CD4-positive, alpha-beta T cell treated with Interleukin-12 subunit alpha and Interleukin-12 subunit beta, for 1 hour (primary cell): ENCODE measurements at regions not wholly inside any gene's neighbourhood (a gene's known extent, or its start where the extent isn't known, plus 50 kb on each side); places are given as distances from the start of the nearest gene placed in this dataset.
A peak's percentile ranks its signal among the peaks of the same experiment; 100 is the strongest.
"Not testable (repeated sequence)": the region's sequence is repeated elsewhere in the genome, so short reads cannot be mapped to it uniquely, and the experiment has no call there.

Experiments
- DNase-seq: peaks from one replicate; pipeline ENCODE4 v3.0.0-alpha.2; 2020

DNA sequence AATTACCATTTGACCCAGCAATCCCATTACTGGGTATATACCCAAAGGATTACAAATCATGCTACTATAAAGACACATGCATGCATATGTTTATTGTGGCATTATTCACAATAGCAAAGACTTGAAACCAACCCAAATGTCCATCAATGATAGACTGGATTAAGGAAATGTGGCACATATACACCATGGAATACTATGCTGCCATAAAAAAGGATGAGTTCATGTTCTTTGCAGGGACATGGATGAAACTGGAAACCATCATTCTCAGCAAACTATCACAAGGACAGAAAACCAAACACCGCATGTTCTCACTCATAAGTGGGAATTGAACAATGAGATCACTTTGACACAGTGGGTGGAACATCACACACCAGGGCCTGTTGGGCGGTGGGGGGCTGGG is 83.9 kb upstream of the MAP3K1 start:
- DNase-seq, result not testable (repeated sequence)

DNA sequence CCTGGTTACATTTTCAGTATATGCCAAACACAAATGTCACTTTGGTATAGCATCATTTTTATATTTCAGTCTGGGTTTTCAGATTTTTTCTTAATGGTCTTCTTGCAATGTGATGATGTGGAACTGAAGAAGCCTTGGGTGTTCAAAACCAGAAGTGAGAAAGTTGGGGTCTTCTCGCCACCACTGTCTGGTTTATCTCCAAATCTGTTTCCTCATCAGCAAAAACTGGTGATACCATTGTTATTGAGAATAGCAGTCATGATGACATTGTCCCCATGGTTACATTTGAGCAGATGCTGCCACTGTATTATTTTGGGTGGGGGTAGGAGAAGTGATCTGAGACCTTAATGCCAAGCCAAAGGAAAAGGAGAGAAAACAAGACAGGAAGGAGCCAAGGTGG is 85.9 kb upstream of the MAP3K1 start:
- peak; percentile 15 for DNase-seq

DNA sequence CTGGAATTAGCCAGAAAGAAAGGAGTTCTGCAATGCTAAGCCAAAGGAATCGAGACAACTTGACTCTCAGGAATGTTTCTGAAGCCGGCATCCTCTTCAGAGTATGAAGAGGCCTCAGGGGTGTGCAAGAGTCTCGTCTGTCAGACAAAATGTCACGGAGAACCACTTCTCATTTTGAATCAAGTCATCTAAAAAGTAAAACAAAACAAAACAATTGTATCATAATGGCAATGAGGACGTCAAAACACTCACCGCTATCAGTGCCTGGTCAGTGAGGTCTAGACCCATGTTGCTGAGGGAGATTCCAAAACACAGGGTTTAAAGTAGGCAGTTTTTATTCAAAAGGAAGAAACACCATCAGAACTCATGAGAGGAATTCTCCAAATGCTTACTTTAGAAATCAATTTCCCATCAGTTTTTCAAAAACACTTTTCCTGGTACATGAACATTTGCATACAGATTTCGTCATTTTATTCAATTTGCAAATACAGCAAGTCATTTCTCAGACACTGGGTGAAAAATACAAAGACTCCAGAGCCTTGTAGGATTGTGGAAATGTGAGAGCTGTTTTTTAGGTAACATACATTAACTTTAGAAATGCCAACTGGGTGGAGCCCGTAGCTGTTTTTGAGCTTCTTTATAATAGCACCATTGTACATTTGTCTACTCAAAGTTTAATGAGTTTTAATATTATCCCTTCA is 89.5 kb upstream of the MAP3K1 start:
- no peak for DNase-seq

DNA sequence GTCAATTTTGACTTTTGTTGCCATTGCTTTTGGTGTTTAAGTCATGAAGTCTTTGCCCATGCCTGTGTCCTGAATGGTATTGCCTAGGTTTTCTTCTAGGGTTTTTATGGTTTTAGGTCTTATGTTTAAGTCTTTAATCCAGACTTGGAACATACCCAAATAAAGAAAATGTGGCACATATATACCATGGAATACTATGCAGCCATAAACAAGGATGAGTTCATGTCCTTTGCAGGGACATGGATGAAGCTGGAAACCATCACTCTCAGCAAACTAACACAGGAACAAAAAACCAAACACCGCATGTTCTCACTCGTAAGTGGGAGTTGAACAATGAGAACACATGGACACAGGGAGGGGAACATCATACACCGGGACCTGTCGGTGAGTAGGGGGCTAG is 90.5 kb upstream of the MAP3K1 start:
- DNase-seq, result not testable (repeated sequence)

DNA sequence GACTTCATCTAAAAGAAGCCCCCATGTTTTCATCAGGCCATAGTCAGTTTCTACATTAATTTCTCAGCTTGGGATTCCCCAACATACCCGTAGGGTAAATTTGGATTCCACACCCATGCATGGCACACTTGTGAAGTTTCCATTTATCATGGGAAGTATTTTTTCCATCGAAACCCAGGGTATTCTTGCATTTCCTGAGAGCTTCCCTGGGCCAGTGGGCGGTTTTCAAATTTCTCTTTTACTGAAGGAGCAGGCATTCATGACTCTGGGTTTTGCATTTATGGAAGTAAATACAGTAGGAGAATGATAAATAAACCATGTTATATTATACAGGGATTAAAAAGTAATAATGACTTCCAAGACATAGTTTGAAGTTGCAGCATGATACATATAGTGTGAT is 93.0 kb upstream of the MAP3K1 start:
- DNase-seq, result no peak

DNA sequence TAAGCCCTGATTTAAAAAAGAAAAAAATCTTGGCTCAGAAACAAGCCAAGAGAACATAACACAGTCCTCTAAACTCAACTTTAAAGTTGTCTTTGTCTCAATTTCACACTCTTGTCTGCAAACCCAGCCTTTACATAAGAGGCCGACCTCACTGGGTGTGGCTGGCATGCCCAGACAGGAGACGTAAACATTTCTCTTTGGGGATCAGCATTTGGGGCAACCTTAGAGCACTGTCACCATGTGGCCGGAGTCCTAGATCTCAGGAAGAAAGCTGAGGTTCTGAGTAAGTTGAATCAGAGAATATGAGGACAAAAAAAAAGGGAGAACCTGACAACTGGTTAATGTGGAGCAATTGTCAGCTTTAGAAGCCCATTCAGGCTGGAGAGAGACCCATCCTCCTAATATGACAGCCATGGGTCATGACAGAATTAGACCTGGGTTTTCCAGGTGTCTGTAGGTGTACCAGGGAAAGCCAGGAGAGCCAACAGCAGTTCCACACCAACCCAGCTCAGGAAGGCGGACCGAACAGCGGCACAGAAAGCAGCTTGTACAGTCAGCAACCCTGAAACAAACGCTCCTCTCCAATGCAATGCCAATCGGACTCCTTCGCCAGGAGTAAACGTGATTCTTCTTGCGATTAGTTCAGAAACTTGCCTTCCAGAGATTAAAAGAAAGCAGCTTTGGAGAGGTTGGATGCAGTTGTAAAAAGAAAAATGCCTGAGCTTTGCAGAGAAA is 97.9 kb upstream of the MAP3K1 start:
- DNase-seq, result no peak

DNA sequence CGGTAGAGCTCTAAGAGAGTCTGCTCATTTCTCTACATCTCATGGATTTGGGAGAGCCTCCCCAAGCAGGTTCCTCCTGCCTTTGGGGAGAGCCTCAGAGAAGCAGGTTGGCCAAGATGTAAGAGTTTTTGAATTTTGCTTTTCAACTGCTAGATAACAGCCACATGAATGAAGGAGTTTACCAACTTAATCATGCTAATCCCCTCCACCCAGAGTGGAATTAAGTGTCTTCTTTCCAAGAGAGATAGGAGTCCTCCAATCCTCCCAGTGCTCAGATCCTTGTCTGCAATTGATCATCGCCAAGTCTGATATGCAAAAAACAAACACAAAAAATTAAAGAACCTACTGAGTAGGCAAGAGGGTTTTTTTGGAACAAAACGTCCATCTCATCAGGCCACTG is 99.4 kb upstream of the MAP3K1 start:
- DNase-seq, result no peak

DNA sequence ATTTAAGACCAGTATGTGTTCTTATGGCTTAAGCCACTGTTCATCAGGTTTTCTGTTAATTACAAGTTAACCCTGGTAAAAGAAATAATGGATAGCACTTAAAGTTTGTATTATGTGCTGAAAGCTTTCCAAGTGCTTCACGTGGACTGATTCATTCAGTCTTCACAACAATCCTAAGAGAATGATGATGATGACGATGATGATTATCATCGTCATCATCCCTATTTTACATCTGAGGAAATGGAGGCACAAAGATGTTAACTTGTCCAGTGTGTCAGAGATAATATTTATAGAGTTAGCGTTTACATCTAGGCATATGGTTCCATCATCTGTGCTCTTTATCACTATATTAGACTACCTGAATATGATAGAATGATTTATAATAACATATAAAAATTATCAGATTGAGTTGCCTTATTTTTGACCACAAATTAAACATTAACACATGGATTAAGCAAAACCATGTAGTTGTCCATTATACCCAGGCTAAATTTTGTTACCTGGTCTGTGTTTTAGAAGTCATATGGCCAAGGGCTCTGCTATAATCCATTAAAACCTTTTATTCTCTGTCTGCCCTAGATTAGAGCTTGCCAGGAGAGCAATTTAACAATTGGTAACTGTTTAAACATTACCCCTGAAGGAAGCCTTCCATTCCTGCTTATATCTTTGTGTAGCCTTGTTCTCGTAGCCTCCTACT is 102.3 kb upstream of the MAP3K1 start:
- DNase-seq, result no peak

DNA sequence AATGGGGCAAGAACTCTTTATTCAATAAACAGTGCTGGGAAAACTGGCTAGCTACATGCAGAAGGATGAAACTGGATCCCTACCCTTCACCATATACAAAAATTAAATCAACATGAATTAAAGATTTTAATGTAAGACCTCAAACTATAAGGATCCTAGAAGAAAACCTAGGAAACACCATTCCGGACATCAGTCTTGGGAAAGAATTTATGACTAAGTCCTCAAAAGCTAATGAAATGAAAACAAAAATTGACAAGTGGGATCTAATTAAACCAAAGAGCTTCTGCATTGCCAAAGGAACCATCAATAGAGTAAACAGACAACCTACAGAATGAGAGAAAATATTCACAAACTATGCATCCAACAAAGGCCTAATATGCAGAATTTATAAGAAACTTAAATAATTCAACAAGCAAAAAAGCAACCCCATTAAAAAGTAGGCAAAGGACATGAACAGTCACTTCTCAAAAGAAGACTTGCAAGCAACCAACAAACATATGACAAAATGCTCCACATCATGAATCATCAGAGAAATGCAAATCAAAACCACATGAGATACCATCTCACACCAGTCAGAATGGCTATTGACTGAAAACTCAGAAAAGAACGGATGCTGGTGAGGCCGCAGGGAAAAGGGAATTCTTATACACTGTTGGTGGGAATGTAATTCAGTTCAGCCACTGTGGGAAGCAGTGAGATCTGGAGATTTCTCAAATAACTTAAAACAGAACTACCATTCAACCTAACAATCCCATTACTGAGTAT is 104.3 kb upstream of the MAP3K1 start:
- peak; percentile 32 for DNase-seq

DNA sequence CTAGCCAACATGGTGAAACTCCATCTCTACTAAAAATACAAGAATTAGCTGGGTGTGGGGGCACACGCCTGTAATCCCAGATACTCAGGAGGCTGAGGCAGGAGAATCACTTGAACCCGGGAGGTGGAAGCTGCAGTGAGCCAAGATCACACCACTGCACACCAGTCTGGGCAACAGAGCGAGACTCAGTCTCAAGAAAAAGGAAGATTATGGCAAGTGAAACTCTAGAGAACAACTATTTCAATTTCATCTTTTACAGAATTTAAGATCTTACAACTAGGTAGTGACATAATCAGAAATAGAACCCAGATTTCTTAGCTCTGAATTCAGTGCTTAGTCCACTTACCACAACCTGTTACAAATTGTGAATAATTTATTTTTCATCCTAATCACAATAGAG is 108.8 kb upstream of the MAP3K1 start:
- DNase-seq, result no peak

DNA sequence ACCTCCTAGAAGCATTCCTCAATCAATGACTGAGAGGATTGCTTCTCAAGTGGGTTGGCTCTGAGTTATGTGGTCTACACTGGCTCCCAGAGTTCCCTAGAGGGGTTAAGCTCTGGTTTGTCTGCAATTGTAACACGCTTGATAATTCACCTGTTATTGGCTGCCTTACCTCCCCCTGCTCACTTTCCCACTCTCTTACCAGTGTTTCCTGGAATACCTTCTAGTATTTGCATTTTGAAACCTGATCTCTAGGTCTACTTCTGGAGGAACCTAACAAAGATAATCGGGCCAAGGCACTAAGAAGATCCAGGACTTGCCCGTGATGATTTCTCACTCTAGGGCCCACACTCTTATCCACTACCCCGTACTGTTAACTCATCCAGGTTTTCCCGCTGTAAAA is 110.1 kb upstream of the MAP3K1 start:
- no peak for DNase-seq

DNA sequence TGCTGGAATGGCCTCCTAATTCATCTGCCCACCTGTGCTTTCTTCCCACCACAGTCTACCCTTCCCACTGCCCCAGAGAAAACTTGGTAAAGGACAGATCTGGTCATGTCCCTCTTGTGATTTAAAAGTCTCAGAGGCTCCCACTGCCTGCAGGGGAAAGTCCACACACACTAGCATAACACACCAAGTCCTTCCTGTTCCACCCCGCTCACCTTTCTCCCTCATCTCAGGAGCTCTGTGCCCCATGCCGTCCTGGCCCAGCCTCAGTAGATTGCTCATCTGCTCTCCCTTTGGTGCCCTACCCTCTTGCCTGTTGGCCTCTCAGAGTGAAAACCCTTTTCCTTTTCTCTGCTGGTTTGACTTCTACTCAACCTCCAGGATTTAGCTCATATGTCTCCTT is 111.4 kb upstream of the MAP3K1 start:
- DNase-seq, result no peak

DNA sequence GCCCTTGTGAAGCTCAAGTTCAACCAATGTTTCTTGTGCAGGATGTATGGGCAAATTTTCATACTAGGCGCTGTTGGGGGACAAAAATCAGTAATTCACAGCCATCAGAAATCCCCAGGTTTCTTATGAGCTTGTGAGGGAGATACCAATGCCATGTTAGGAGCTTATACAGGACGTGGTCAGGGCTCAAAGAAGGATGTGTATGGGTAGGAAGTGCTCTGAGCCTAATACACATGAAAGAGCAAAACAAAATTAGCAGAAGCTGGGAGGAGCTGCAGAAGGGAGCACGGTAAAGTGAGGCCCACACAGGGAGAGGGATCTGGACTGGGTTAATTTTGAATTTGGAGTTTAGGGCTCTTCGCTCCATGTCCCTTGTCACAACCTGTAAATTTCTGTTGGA is 114.6 kb upstream of the MAP3K1 start:
- peak; percentile 34 for DNase-seq

DNA sequence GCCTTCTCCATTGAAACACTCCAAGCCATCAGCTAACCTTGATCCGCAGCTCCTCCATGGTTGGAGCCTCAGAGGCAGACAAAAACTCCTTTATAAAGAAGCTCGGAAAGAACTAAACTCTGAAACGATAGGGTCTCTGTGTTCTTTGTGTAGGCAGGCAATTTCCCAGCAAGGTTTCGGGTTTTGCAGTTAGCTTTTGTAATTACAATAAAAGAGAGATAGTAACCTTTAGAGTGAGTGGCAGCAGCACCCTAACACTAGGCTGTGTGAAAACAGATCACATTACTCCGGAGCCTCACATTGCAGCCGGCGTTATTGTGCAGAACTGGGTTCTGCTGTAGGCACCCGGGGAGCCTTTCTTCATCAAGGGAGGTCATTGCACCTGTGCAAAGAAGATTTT is 115.8 kb upstream of the MAP3K1 start:
- no peak for DNase-seq

DNA sequence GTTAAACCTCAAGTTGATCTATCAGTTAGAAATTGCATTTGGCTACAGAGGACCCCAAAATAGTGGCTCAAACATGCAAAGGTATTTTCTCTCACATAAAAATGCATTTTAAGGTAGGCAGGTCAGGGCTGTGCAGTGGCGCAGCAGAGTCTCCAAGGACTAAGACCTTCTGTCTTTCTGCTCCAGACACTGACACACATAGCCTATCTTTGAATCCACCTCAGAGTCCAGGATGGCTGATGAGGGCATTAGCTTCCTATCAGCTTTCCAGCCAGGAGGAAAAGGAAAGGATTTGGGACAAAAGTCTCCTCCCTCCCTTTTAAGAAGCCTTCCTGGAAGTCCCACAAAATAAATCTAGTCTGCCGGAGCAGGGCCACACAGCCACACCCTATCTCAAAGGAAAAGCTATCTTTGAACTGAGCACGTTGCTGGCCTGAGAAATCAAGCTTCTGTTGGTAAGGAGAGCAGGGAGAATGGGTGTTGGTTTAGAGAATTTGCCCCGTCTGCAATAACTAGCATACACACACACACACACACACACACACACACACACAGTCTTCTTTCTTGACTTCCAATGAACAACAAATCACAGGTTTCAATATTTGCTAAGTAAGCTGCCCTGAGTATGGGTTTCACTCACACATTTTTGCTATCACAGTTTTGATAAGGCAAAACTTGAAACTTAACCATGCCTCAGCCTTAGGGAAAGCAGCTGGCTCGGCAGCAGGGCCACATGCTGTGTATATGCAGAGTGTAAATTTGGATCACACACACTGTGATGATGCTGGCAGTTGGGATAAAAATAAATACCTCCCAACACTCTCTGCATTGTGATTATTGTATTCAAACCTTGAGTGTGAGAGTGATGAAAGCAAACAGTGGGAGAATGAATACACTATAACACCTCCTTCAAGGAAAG is 116.6 kb upstream of the MAP3K1 start:
- peak; percentile 33 for DNase-seq

DNA sequence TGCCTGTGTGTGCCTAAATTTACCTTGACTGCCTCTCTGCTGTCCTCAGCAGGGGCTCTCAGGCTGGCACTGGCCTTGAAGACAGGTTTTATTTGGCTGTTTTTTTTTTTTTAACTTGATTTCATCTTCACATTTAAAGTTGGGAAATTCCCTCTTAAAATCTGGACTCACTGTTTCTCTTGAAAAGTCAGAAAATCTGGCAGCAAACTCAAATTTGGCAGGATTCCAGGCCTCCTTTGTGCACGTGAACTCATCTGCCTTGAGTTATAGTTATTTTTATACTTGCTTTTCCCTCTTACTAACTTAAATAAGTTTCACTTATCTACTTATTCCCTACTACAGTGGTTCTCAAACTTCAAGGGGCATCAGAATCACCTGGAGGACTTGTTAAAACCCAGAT is 118.4 kb upstream of the MAP3K1 start:
- DNase-seq, result peak; percentile 55

DNA sequence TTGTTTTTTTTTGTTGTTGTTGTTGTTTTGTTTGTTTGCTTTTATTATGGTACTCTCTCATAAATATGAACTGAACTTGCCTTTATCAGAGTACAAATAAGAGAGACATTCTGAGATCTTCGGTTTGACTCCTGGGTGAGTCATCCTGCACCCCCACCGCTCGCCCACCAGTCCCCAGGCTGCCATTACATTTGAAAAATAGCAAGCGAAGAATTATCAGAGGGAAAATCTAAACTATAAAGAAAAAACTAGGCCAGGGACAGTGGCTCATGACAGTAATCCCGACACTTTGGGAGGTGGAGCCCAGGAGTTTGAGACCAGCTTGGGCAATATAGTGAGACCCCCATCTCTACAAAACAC is 122.1 kb upstream of the MAP3K1 start:
- DNase-seq, result peak; percentile 30

DNA sequence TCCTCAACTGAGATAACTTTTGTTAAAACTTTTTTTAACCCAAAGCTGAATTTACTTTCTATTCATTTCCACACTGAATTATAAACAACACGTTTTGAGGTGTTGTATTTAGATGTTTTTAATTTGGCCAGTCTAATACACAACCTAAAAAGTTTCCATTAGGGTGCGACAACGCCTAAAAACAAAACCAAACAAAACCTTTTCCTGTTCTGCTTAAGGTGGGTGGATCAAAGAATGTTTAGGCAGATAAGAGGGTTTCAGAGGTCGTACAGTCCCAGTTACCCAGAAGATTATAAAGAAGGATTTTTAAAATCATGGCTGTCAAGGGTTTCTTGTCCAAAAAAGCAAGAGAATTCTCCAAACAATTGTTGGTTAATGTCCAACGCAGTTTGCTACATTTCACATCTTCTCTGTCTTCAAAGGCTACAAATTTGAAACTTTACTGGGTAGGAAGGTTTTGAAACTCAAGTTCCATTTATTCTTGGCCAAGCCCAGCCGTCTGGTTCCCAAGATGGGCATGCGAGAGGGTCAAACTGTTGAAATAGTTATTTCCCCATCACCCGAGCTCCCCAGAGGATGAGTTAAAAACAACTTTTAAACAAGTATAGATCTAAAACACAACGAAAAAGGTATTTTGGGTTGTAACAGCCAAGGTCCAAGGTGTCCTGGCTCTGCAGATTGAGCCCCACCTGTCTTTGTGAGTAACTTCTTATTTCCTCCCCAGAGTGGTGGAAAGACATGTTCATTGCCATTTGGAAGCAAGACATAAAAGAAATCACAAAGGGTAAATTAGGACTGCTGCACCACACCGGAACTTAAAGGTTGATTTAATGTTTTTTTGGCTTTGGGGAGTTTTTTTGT is 122.8 kb upstream of the MAP3K1 start:
- DNase-seq, result peak; percentile 53

DNA sequence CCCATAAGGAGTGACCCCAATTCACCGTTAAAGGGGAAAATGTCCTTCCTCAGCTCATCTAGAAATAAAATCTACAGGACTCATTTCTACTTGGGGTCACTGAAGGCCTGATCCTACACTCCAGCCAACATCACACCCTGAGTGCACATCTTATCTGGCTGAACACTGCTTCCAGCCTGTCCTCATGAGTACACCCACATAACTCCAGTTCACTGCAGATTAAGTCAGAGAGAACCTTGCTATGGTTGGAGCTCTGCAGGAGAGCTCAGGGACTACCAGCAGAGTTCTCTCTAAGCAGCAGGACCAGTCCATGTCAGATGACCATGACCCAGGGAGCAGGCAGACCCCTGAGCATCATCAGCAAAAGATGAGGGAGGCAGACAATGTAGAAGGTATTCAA is 126.9 kb upstream of the MAP3K1 start:
- no peak for DNase-seq

DNA sequence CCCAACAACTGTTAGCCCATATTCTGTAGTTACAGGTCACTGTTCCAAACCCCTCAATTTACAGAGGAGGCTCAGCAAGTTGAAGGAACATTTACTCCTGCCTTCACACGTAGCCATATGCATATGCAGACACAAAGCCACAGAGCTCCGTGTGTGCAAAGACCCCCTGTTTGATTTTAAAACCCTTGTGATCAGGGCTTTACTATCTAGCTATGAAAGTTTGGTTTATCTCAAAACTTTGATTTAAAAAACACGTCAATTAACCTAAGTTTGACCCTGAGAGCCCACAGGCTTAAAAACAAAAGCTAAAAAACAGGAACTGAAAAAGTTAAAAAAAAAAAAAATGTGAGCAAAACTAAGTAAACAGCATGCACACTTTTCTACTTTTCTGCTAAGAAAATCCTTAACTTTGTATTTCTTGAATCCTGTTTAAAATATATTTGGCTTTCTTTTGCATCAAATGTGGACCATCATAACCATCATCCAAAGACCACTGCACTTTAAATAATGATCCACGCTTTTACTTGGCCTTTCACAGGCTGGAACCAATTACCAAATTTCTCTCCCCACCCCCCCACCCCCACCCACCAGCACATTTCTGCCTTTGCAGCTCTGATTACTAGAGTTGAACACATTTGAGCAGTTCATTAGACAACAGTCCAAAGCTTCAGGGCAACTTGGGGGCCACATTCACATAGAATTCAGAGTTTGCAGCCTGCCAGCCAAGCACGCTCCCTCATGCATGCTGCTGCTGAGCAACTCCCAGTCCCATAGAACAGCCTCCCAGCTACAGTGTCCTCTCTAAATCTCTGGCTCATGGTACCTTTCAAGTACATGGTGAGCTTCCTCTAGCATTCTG is 128.8 kb upstream of the MAP3K1 start:
- DNase-seq, result peak; percentile 29
